GM19463 (cell line): ENCODE measurements at regions not wholly inside any gene's neighbourhood (a gene's known extent, or its start where the extent isn't known, plus 50 kb on each side); places are given as distances from the start of the nearest gene placed in this dataset.
"Not testable (repeated sequence)": the region's sequence is repeated elsewhere in the genome, so short reads cannot be mapped to it uniquely, and the experiment has no call there.

Experiments used
- ATAC-seq: cut with Tn5 transposase; IDR thresholded peaks from one replicate; pipeline ENCODE4 v1.9.1; 2021; ENCODE audit warnings: mild to moderate bottlenecking, moderate library complexity; ENCODE audit not compliant: unreplicated experiment

- ATAC-seq: no peak
These were observed 120.9 kb upstream of the FOXN3 start for GRCh38 chr14:89537911-89538310.

- no peak for ATAC-seq
These were observed 118.1 kb upstream of the FOXN3 start for GRCh38 chr14:89534902-89535685.

GRCh38 chr14:89533766-89534165, 116.7 kb upstream of the FOXN3 start:
- no peak for ATAC-seq

- no peak for ATAC-seq
These were observed 116.1 kb upstream of the FOXN3 start for GRCh38 chr14:89533136-89533535.

GRCh38 chr14:89531661-89532335, 114.8 kb upstream of the FOXN3 start:
- no peak for ATAC-seq

GRCh38 chr14:89524990-89525667, 108.1 kb upstream of the FOXN3 start:
- ATAC-seq: no peak

GRCh38 chr14:89524412-89524811, 107.4 kb upstream of the FOXN3 start:
- no peak for ATAC-seq

- no peak for ATAC-seq
These were observed 105.0 kb upstream of the FOXN3 start for GRCh38 chr14:89521988-89522387.

- ATAC-seq: no peak
These were observed 102.0 kb upstream of the FOXN3 start for GRCh38 chr14:89519040-89519439.

- no peak for ATAC-seq
These were observed 99.1 kb upstream of the FOXN3 start for GRCh38 chr14:89516173-89516572.

- ATAC-seq: no peak
These were observed 97.6 kb upstream of the FOXN3 start for GRCh38 chr14:89514601-89515000.

GRCh38 chr14:89509891-89510290, 92.9 kb upstream of the FOXN3 start:
- no peak for ATAC-seq

- no peak for ATAC-seq
These were observed 91.8 kb upstream of the FOXN3 start for GRCh38 chr14:89508863-89509262.

- no peak for ATAC-seq
These were observed 91.0 kb upstream of the FOXN3 start for GRCh38 chr14:89507926-89508460.

- peak; percentile 39 for ATAC-seq
These were observed 90.5 kb upstream of the FOXN3 start for GRCh38 chr14:89507521-89507920.

- not testable (repeated sequence) for ATAC-seq
These were observed 89.9 kb upstream of the FOXN3 start for GRCh38 chr14:89506891-89507452.

GRCh38 chr14:89504602-89505313, 87.7 kb upstream of the FOXN3 start:
- peak; percentile 44 for ATAC-seq

GRCh38 chr14:89504091-89504490, 87.1 kb upstream of the FOXN3 start:
- no peak for ATAC-seq

- no peak for ATAC-seq
These were observed 86.5 kb upstream of the FOXN3 start for GRCh38 chr14:89503431-89503996.

- ATAC-seq: no peak
These were observed 85.9 kb upstream of the FOXN3 start for GRCh38 chr14:89502966-89503365.
